CD14-positive monocyte (primary cell): ENCODE measurements at regions not wholly inside any gene's neighbourhood (a gene's known extent, or its start where the extent isn't known, plus 50 kb on each side); places are given as distances from the start of the nearest gene placed in this dataset.

Experiments used
- DNase-seq, 3 donors: peaks; one replicate each; pipeline ENCODE4 v3.0.0-alpha.2; 2011 to 2022
- H2AFZ ChIP-seq: 2 replicates; pipeline ENCODE4 v1.6.0; 2012; ENCODE audit warnings: mild to moderate bottlenecking, low read depth, low read length, inconsistent platforms; ENCODE audit not compliant: insufficient read depth, poor library complexity, severe bottlenecking
- H3K27ac ChIP-seq, 2 donors: 1 replicate in 1 of 2; 2 replicates in 1 of 2; pipeline ENCODE4 v1.5.1; 2012 to 2013; ENCODE audit warnings: low read length in 2 of 2, control low read depth in 1 of 2, inconsistent platforms in 1 of 2, low read depth in 1 of 2, mild to moderate bottlenecking in 1 of 2
- H3K27me3 ChIP-seq, 2 donors: one replicate each; pipeline versions ENCODE4 v1.6.0 to v1.6.1; 2011 to 2013; ENCODE audit warnings: low read length in 2 of 2; ENCODE audit not compliant: control insufficient read depth in 2 of 2, insufficient read depth in 2 of 2
- H3K36me3 ChIP-seq, 2 donors: replicated peaks in 1 of 2; 1 replicate in 1 of 2; 2 replicates in 1 of 2; pipeline versions ENCODE4 v1.5.1 to v1.6.1; 2012 to 2013; ENCODE audit warnings: low read length in 2 of 2, control low read depth in 1 of 2, inconsistent platforms in 1 of 2, mild to moderate bottlenecking in 1 of 2; ENCODE audit not compliant: insufficient read depth in 2 of 2, control insufficient read depth in 1 of 2
- H3K4me1 ChIP-seq, 2 donors: 1 replicate in 1 of 2; 2 replicates in 1 of 2; pipeline versions ENCODE4 v1.5.1 to v1.6.1; 2012 to 2013; ENCODE audit warnings: low read length in 2 of 2, control low read depth in 1 of 2, inconsistent platforms in 1 of 2, mild to moderate bottlenecking in 1 of 2, moderate library complexity in 1 of 2; ENCODE audit not compliant: insufficient read depth in 2 of 2, control insufficient read depth in 1 of 2
- H3K4me2 ChIP-seq: replicated peaks from 2 replicates; pipeline ENCODE3; 2012; ENCODE audit warnings: low read length, moderate library complexity, mild to moderate bottlenecking; ENCODE audit not compliant: poor library complexity, severe bottlenecking; ENCODE audit errors: extremely low read depth
- H3K4me3 ChIP-seq, 3 experiments: fragments of 200-600 bp in 1 of 3; sonication (generic) in 1 of 3; replicated peaks in 1 of 3; 1 replicate in 2 of 3; 2 replicates in 1 of 3; pipeline ENCODE4 v1.5.1; 2011 to 2013; ENCODE audit warnings: low read length in 3 of 3, mild to moderate bottlenecking in 3 of 3, control low read depth in 2 of 3, low read depth in 2 of 3, inconsistent platforms in 1 of 3, moderate library complexity in 1 of 3
- H3K79me2 ChIP-seq: 2 replicates; pipeline ENCODE4 v1.6.0; 2012; ENCODE audit warnings: mild to moderate bottlenecking, control low read depth, inconsistent platforms, low read length, moderate library complexity; ENCODE audit not compliant: insufficient read depth
- H3K9ac ChIP-seq: 2 replicates; pipeline ENCODE4 v1.6.0; 2017; ENCODE audit warnings: low read length, mild to moderate bottlenecking; ENCODE audit not compliant: insufficient read depth, poor library complexity, severe bottlenecking
- H3K9me3 ChIP-seq, 2 donors: replicated peaks in 1 of 2; 1 replicate in 1 of 2; 2 replicates in 1 of 2; pipeline versions ENCODE4 v1.5.1 to v1.6.1; 2012 to 2013; ENCODE audit warnings: low read length in 2 of 2, control low read depth in 1 of 2; ENCODE audit not compliant: control insufficient read depth in 1 of 2, insufficient read depth in 1 of 2
- H4K20me1 ChIP-seq: 2 replicates; pipeline ENCODE4 v1.6.0; 2012; ENCODE audit warnings: mild to moderate bottlenecking, low read length, control low read depth, moderate library complexity; ENCODE audit not compliant: insufficient read depth
- H3K27ac Mint-ChIP-seq, 7 donors: one replicate each; pipeline ENCODE4 v1.8.0; 2020; ENCODE audit warnings: mild to moderate bottlenecking in 7 of 7, mixed read lengths in 7 of 7, moderate library complexity in 6 of 7, inconsistent platforms in 2 of 7
- H3K27me3 Mint-ChIP-seq, 3 donors: one replicate each; pipeline ENCODE4 v1.8.0; 2021 to 2022; ENCODE audit warnings: low read depth in 3 of 3, mild to moderate bottlenecking in 3 of 3, mixed read lengths in 3 of 3, moderate library complexity in 3 of 3, inconsistent platforms in 1 of 3
- H3K36me3 Mint-ChIP-seq, 2 donors: one replicate each; pipeline ENCODE4 v1.8.0; 2020; ENCODE audit warnings: mixed read lengths in 2 of 2, inconsistent platforms in 1 of 2, mild to moderate bottlenecking in 1 of 2
- H3K4me1 Mint-ChIP-seq: one replicate; pipeline ENCODE4 v1.8.0; 2020; ENCODE audit warnings: mild to moderate bottlenecking, mixed read lengths
- H3K4me3 Mint-ChIP-seq, 2 donors: one replicate each; pipeline ENCODE4 v1.8.0; 2020; ENCODE audit warnings: mild to moderate bottlenecking in 2 of 2, mixed read lengths in 2 of 2, moderate library complexity in 1 of 2
- H3K9me3 Mint-ChIP-seq, 7 donors: one replicate each; pipeline ENCODE4 v1.8.0; 2020 to 2022; ENCODE audit warnings: mixed read lengths in 7 of 7, mild to moderate bottlenecking in 6 of 7, moderate library complexity in 6 of 7, inconsistent platforms in 2 of 7
- CTCF ChIP-seq: fragments of 200-600 bp; IDR thresholded peaks from one replicate; pipeline ENCODE4 v1.8.0; 2022; ENCODE audit warnings: antibody characterized with exemption, mild to moderate bottlenecking
- WGBS: methylation state at CpG from one replicate; pipeline ENCODE4 v1.1.5; 2013; ENCODE audit warnings: missing lambda C conversion rate; ENCODE audit not compliant: insufficient coverage; 5-methylcytosine and 5-hydroxymethylcytosine counted together
- intact Hi-C, 2 donors: fragments of 100-400 bp; cut with micrococcal nuclease; formaldehyde crosslinking; loops; one replicate each; pipeline versions ENCODE4 v1.15.0 to v1.15.1; 2023

GRCh38 chr4:4666693-4667621 lies 125.1 kb upstream of the STX18 start:
- H3K27ac Mint-ChIP-seq, result peak overlapping the region in 1 of 7 donors; percentile 53
- intact Hi-C loops, result loop anchor here in 1 of 2 donors (5.0 kb wide), 1 partner anchor 1145 kb away; no protein-coding TSS in a partner anchor
- DNase-seq, result no peak
- H3K9ac ChIP-seq, result no peak overlapping the region
- H3K36me3 Mint-ChIP-seq, result no peaks in the 10 kb centered on the region
- H3K9me3 ChIP-seq, result no peaks in the 10 kb centered on the region
- H3K79me2 ChIP-seq, result no peaks in the 10 kb centered on the region
- H3K36me3 ChIP-seq, result no peaks in the 10 kb centered on the region
- no peak overlapping the region for H2AFZ ChIP-seq
- no peak overlapping the region for H3K27ac ChIP-seq
- H3K4me2 ChIP-seq, result no peak overlapping the region
- no peaks in the 10 kb centered on the region for H4K20me1 ChIP-seq
- peaks cover 10% of the 10 kb centered on the region for H3K4me1 Mint-ChIP-seq
- H3K4me1 ChIP-seq, result no peaks in the 10 kb centered on the region
- 86% methylated on average over 7 of the region's 14 CpGs for WGBS
- H3K27me3 ChIP-seq, result no peaks in the 10 kb centered on the region
- TF ChIP-seq CTCF, result no peak
- peaks cover 0 to 1% (median 0%) of the 10 kb centered on the region in 7 donors for H3K9me3 Mint-ChIP-seq
- H3K27me3 Mint-ChIP-seq, result no peaks in the 10 kb centered on the region
- H3K4me3 Mint-ChIP-seq, result no peak overlapping the region
- H3K4me3 ChIP-seq, result no peak overlapping the region

GRCh38 chr4:4666187-4666586 lies 124.3 kb upstream of the STX18 start:
- Mint-ChIP-seq H3K27me3 (no peaks in the 10 kb centered on the region), H3K4me3 (no peak overlapping the region), H3K36me3 (no peaks in the 10 kb centered on the region), H3K4me1 (peaks cover 10% of the 10 kb centered on the region), H3K9me3 (peaks cover 0 to 1% (median 0%) of the 10 kb centered on the region in 7 donors), H3K27ac (no peak overlapping the region)
- no peak for TF ChIP-seq CTCF
- Histone ChIP-seq H3K9ac (no peak overlapping the region), H4K20me1 (no peaks in the 10 kb centered on the region), H3K4me3 (no peak overlapping the region), H3K9me3 (no peaks in the 10 kb centered on the region), H3K79me2 (no peaks in the 10 kb centered on the region), H3K27me3 (no peaks in the 10 kb centered on the region), H3K4me2 (no peak overlapping the region), H3K27ac (no peak overlapping the region), H2AFZ (no peak overlapping the region), H3K36me3 (no peaks in the 10 kb centered on the region), H3K4me1 (no peaks in the 10 kb centered on the region)
- 96% methylated on average over 7 of the region's 7 CpGs for WGBS
- intact Hi-C loops, result loop anchor here in 1 of 2 donors (5.0 kb wide), 1 partner anchor 1146 kb away; no protein-coding TSS in a partner anchor
- DNase-seq, result no peak
